CMK (cell line): ENCODE measurements at regions not wholly inside any gene's neighbourhood (a gene's known extent, or its start where the extent isn't known, plus 50 kb on each side); places are given as distances from the start of the nearest gene placed in this dataset.
"Not testable (repeated sequence)": the region's sequence is repeated elsewhere in the genome, so short reads cannot be mapped to it uniquely, and the experiment has no call there.

Experiments
- DNase-seq: peaks from one replicate; pipeline ENCODE4 v3.0.0-alpha.2; 2010; ENCODE audit warnings: low read depth

- no peak for DNase-seq
Observed at GRCh38 chr18:22044474-22045220, 124.7 kb upstream of the GATA6 start.

GRCh38 chr18:22045221-22045918 lies 124.0 kb upstream of the GATA6 start:
- no peak for DNase-seq

DNA sequence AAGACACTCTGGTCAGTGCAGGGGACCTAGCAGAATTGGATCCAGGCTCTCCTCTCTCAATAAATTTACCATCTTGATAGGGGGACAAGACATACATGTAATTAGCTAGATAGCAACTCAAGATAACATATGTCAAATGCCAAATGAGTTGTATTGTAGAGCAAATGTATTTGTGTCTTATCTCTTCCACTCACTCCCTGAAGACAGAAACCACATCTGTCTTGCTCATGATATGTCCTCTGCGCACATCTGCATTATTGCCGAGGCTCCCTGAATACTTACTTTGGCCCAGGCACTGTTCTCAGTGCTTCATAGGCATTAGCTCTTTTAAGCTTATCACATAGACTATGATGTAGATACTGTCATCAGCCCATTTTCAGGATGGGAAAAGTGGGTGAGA lies 122.9 kb upstream of the GATA6 start:
- no peak for DNase-seq

DNA sequence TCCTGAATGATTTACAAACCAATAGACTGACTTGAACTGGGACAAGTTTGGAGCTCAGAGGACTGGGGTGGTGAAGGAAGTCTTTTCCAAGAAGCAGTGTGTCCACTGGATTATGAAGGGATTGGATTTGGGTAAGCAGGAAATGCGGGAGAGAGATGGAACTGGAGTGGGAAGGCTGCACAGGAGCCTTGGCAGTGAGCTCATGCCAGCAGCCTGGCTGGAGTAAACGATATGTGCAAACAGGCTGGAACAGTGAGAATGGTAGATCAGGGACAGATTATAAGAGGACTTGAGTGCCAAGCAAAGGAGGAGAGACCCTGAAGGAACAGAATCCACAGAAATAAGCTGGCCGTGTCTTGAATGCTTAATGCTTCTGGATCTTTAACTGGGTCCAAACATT lies 121.9 kb upstream of the GATA6 start:
- no peak for DNase-seq

- DNase-seq: no peak
Observed at GRCh38 chr18:22048221-22048620, 121.2 kb upstream of the GATA6 start.

- DNase-seq: no peak
Observed at GRCh38 chr18:22048932-22049615, 120.3 kb upstream of the GATA6 start.

DNA sequence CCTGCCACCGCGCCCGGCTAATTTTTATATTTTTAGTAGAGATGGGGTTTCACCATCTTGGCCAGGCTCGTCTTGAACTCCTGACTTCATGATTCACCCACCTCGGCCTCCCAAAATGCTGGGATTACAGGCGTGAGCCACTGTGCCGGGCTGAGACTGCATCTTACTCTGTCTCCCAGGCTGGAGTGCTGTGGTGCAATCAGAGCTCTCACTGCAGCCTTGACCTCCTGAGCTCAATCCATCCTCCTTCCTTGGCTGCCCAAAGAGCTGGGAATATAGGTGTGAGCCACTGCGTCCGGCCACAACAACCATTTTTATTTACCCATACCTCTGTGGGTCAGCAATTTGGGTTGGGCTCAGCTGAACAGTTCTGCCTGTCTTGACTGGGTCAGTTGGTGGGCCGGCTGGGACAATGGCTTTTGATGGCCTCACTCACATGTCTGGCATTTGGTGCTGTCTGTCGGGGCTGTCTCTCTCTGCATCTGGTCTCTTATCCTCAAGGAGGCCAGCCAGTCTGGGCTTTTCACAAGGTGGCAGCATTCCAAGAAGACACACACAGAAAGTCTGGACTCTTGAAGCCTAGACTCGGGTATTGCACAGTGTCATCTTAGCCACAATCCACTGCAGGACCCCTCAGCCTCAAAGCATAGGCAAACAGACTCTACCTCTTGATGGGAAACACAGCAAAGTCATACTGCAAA lies 116.8 kb upstream of the GATA6 start:
- DNase-seq: no peak

DNA sequence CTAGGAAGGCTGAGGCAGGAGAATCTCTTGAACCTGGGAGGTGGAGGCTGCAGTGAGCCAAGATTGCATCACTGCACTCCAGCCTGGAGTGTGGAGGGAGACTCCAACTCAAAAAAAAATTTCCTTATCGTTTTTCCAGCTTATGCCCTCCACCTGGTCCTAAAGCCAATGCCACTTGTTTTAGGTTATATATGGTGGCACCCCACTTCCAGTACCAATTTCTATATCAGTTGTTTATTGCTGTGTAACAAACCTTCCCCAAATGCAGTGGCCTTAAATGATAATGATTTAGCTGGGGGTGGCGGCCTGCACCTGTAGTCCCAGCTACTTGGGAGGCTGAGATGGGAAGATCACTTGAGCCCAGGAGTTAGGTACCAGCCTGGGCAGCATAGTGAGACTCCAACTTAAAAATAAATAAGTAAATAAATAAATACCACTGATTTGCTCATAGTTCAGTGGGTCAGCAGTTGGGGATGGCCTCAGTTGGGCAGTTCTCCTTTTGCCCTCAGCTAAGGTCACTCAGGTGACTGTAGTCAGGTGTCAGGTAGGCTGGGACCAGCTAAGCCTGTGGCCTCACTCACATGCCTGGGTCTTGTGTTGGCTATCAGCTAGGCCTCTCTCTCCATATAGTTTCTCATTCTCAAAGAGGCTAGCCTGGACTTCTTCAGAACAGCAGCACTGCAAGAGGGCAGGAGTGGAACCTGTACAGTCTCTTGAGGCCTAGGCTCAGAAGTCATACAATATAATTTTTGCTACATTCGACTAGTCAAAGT lies 113.7 kb upstream of the GATA6 start:
- DNase-seq: no peak

DNA sequence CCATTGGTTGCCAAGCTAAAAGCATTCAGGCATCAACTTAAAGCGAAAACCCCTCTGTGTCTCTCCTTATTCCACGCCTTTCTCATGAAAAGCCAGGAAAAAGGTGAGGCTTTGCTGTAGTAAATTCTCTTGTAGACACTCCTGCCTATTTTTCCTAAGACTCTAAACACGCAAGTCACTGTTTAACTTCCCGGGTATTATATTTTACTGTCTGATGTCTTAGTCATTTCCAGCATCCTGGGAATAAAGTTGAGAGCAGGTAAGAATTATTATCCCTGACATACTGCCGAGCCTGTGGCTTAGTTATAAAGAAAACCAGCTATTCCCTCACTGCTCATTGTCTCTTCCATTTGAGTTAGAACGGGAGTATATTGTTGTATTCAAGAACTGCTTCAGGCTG lies 112.4 kb upstream of the GATA6 start:
- DNase-seq: no peak

DNA sequence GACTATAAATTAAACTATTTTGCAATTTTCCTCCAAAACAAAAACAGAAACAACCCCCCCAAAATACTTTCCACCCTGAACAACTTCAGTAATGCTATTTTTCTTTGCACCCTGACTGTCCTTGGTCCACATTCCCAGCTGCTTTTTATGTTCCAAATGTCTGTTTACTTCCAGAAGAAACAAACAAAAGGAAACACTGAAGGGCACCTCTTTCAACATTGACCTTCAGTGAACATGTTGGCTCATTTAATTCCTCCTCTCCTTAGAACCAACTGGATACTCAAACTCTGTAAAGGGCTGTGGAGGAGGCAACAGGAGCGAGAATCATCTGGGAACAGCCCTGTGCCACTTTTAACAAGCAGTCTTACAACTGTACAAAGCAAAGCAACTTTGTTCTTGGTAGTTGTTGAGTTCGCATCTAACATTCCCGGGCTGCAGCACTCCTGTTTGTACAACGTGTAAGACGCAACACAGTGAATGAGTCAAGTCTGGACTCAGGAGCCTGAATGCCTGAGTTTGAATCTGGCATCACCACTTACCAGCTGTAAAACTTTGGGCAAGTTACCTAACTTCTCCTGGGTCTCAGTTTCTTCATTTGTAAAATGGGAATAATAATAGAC lies 111.4 kb upstream of the GATA6 start:
- no peak for DNase-seq

DNA sequence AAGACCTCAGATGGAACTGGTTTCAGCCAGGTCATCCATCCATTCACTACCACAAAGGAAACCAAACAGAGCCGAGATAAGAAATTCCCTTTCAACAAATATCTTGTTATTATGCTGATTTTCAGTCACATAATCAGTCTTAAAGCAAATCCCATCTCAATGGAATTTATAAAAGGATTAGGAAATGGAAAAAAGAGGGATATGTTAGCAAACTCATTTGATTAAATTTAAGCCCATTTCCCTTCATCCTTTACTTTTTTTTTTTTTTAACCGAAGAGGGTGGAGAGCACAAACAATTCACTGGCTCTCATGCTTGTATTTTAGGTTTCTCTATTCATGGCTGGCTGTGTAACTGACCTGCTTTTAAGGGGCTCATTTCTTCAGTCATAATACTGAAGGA lies 109.0 kb upstream of the GATA6 start:
- no peak for DNase-seq

- no peak for DNase-seq
Observed at GRCh38 chr18:22063102-22063501, 106.3 kb upstream of the GATA6 start.

DNA sequence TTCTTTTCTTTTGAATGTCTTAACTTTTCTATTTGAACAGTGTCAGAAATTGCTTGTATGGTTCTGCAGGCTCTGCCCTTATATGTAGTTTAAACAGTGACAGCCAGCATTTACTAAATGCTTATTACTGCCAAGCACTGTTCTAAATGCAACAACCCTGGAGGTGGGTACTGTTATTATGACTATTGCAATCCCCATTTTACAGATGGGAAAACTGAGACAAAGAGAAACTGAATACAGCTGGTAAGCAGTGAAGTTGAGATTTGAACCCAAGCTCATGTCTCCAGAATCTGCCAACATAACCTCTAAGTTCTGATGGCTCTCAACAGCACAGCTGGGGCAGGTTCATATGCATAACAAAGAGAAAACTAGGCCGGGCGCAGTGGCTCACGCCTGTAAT lies 105.7 kb upstream of the GATA6 start:
- no peak for DNase-seq

- DNase-seq: no peak
Observed at GRCh38 chr18:22064581-22064980, 104.8 kb upstream of the GATA6 start.

DNA sequence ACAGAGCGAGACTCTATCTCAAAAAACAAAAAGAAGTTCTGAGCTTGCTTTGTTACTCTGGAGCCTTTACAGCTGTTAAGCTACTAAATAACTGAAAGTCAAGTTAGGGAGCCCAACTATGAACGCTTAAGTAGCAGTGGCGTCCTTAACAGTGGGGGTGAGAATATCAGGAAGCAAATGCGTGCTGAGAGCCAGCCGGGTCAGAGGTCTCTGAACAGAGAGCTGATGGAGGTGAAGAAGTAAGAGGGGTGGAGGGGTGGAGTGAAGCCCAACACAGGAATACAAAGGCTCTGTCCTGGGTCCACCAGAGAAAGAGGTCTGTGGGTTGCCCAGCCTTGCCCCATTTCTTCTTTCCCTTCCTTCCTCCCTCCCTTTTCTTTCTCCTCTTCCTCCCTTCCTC lies 104.1 kb upstream of the GATA6 start:
- DNase-seq: no peak

DNA sequence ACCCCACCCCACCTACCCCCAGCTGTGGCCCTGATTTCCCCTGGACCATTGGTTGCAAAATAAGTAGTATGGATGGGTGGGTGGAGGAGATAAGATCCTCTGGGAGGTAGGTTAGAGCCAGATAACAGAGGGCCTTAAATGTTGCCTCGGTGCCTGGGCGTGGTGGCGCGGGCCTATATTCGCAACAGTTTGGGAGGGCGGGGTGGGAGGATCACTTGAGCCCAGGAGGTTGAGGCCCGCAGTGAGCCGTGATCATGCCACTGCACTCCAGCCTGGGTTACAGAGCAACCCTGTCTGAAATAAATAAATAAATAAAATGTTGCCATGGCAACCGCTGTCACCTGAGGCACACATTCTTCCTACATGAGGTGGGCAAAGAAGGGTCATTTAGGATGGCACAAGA lies 103.3 kb upstream of the GATA6 start:
- DNase-seq: no peak

DNA sequence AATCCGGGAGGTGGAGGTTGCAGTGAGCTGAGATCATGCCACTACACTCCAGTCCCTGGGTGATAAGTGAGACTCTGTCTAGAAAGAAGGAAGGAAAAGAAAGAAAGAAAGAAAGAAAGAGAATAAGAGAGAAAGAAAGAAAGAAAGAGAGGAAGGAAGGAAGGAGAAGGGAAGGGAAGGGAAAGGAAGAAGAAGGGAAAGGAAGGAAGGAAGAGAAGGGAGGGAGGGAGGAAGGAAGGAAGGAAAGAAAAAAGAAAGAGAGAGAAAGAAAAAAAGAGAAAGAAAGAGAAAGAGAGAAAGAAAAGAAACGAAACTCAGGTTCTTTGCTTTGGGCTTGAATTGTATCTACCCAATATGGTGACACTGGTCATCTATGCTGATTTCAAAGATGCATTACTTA lies 102.3 kb upstream of the GATA6 start:
- DNase-seq: no peak

GRCh38 chr18:22067682-22068081 lies 101.7 kb upstream of the GATA6 start:
- DNase-seq: no peak

GRCh38 chr18:22068784-22069183 lies 100.6 kb upstream of the GATA6 start:
- DNase-seq: not testable (repeated sequence)

DNA sequence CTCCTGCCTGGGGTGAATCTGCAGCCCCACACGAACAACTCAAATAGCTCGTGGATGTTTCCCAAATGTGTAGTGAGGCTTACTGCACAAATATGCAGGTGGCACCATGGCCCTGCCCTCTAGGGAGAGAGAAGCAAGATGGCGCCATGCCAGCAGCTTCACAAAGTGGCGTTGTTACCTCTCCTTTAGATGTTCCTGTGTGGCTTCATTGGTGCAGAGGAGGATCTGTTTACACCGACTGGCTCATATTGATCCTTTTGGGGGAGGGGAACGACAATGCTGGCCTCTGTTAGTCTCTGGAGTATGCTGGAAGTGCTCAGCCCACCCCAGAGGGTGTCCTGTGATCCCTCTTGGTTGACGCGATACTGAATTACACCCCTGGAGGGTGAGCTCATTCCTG lies 99.5 kb upstream of the GATA6 start:
- DNase-seq: no peak

- DNase-seq: no peak
Observed at GRCh38 chr18:22073411-22073810, 96.0 kb upstream of the GATA6 start.
